Inferior parietal cortex (tissue), 1 donor: ENCODE measurements at regions not wholly inside any gene's neighbourhood (a gene's known extent, or its start where the extent isn't known, plus 50 kb on each side); places are given as distances from the start of the nearest gene placed in this dataset.
"Not testable (repeated sequence)": the region's sequence is repeated elsewhere in the genome, so short reads cannot be mapped to it uniquely, and the experiment has no call there.

Experiments
- DNase-seq: peaks from one replicate; pipeline ENCODE4 v3.0.0-alpha.2; 2016; ENCODE audit errors: extremely low spot score

DNA sequence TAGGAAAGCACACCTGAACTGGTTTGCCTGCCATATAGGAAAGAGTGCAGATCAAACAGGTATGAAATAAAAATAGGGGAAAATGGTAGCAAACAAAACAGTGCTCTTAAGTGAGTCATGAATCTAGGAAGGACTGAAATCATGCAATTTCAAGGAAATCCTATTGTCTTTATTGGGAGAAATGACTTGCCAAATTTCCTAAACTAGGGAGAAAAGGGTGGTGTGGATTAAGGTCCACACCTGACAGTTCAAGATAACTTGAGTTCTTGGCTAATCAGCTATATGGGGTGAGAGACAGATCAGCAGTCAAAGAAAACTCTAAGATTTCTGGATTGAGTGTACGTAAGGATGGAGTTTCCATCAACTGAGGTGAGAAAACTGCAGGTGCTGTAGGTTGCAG is 101.1 kb downstream of the PRKAB2 start:
- DNase-seq, result no peak

DNA sequence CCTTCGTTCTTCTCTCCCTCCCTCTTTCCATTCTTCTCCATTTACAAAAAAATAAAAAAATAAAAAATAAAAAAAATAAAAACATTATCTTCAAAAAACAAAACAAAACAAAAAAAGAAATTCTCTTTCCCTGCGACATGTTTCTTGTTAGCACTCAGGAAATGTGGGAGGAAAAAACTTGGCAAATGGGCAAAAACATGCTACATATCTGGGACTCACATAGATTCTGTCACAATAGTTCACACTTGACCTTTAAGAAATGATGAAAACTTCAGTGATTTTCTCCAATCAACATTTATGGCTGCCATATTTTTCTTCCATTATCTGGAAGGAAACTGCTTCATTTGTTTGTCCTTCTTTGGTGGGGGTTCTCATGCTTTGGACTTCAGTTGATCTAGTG is 109.3 kb downstream of the PRKAB2 start:
- DNase-seq, result no peak

DNA sequence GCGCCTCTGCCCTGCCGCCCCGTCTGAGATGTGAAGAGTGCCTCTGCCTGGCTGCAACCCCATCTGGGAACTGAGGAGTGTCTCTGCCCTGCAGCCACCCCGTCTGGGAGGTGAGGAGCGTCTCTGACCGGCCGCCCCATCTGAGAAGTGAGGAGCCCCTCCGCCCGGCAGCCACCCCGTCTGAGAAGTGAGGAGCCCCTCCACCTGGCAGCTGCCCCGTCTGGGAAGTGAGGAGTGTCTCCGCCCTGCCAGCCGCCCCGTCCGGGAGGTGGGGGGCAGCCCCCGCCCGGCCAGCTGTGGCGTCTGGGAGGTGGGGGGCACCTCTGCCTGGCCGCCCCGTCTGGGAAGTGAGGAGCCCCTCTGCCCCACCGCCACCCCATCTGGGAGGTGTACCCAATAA is 110.4 kb downstream of the PRKAB2 start:
- not testable (repeated sequence) for DNase-seq

DNA sequence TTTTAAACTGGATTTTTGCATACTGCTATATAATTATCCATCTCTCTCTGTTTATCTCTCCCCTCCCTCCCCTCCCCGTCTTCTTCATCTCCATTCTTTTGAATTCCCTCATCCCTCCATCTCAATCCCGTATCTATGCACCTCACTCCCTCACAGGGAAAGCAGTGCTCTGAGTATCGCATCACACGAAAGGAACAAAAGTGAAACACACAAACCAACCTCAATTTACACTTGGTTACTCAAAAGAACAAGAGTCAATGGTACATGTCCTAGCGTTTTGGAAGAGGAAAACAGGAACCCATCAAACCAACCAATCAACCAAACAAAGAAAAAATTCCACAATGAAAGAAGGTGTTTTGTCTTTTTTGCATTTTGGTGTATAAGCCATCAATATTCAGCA is 115.1 kb downstream of the NBPF12 start:
- no peak for DNase-seq

DNA sequence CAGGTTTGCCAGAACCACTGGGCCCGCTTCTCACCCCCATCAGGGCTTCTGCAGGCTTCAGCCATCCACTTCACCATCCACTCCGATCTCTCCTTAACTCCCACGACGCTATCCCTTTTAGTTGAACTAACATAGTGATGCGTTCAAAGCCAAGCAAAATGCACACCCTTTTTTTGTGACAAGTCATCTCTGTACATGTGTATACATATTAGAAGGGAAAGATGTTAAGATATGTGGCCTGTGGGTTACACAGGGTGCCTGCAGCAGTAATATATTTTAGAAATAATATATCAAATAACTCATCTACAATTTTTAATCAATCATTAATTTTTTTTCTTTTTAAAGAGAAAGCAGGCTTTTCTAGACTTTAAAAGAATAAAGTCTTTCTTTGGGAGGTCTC is 114.6 kb downstream of the NBPF12 start:
- DNase-seq, result no peak

DNA sequence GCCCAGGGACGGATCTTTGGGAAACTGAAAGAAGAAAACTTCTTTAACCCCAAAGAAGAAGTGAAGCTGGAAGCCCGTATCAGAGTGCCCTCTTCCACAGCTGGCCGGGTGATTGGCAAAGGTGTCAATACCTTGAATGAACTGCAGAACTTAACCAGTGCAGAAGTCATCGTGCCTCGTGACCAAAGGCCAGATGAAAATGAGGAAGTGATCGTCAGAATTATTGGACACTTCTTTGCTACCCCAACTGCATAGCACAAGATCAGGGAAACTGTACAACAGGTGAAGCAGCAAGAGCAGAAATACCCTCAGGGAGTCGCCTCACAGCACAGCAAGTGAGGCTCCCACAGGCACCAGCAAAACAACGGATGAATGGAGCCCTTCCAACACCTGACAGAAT is 114.0 kb downstream of the NBPF12 start:
- no peak for DNase-seq

DNA sequence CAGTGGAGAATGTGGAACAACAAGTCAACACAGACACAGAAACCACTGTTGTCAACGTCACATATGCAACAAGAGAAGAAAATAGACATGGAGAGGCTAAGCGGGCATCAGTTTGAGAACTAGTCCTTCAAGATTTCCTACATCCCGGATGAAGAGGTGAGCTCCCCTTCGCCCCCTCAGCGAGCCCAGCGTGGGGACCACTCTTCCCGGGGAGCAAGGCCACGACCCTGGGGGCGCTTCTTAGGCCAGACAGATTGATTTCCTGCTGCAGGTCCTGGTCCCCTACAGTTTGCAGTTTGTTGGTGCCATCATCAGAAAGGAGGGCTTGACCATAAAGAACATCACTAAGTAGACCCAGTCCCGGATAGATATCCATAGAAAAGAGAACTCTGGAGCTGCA is 113.0 kb downstream of the NBPF12 start:
- DNase-seq, result no peak

DNA sequence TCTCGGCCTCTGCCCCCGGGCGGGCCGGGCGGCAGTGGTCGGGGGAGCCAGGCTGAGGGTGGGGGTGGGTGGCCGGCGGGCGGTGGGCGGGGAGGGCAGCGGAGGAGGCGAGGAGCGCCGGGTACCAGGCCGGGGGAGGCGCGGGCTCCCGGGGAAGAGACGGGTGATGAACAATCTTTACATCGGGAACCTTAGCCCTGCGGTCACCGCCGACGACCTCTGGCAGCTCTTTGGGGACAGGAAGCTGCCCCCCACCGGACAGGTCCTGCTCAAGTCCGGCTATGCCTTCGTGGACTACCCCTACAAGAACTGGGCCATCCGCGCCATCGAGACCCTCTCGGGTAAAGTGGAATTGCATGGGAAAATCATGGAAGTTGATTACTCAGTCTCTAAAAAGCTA is 112.5 kb downstream of the NBPF12 start:
- no peak for DNase-seq

DNA sequence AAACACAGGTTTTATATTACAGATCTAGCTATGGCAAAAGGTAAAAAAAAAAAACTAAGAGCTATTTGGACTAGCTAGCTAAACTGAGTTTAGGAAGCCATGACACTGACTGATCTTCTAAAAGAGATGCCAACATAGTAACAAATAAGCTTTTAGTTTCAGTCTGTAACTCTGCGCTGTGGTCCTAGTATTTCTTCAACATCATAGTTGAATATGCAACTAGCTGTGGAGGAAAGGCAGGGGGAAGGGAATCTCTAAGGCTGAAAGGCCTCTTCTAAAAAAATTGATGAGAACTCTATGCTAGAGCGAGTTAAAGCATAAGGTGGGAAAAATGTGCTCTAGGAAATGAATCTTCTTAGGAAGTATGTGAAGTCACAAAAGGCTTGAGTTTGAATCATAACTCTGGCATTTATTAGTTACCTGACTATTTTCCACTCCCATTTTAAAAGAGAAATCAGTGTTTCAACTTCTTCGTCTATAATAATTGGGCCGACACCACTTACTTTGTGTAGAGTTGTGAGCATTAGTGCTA is 108.8 kb downstream of the NBPF12 start:
- not testable (repeated sequence) for DNase-seq

DNA sequence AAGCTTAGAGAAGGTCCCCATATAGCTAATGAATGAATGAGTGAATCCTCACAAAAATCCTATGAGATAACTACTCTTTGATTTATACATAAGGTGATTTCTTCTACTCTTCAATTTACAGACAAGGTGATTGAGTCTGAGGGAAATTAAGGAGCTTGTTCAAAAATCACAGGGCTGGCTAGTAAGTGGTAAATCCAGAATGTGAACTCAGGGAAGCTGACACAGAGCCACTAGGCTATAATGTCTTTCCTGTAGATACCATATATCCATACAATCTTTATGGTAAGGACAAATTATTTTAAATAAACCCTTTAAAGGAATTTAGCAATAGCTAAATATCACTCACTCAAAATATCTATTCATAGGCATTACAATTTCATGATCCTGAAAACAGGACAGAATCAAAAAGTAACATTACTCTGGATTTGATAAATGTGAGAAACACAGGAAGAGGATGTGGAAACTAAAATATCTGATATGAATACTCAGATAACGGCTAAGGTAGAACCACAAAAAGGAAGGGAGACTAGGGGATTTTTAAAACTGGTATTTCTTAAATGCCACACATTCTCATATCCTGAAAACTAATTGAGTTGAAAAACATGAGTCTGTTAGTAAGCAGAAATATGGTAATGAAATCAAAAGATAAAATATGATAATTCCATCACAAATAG is 108.2 kb downstream of the NBPF12 start:
- no peak for DNase-seq
